Neural progenitor cell (in vitro differentiated cells): ENCODE measurements at regions not wholly inside any gene's neighbourhood (a gene's known extent, or its start where the extent isn't known, plus 50 kb on each side); places are given as distances from the start of the nearest gene placed in this dataset.

Experiments
- DNase-seq: peaks from one replicate; pipeline ENCODE4 v3.0.0-alpha.2; 2016; ENCODE audit warnings: low spot score
- H2AFZ ChIP-seq: fragments of 200-600 bp; sonication (generic); replicated peaks from 2 replicates; pipeline ENCODE4 v1.6.1; 2016; ENCODE audit warnings: antibody characterized with exemption
- H3F3A ChIP-seq: fragments of 200-600 bp; sonication (generic); 2 replicates; pipeline ENCODE4 v1.6.1; 2016; ENCODE audit warnings: antibody characterized with exemption, low read depth
- H3K27ac ChIP-seq: fragments of 200-600 bp; sonication (generic); 2 replicates; pipeline ENCODE4 v1.5.1; 2016; ENCODE audit warnings: mild to moderate bottlenecking
- H3K27me3 ChIP-seq: fragments of 200-600 bp; sonication (generic); 2 replicates; pipeline ENCODE4 v1.6.1; 2016; ENCODE audit warnings: mild to moderate bottlenecking, moderate library complexity
- H3K36me3 ChIP-seq: fragments of 200-600 bp; sonication (generic); 2 replicates; pipeline ENCODE4 v1.5.1; 2016
- H3K4me1 ChIP-seq: fragments of 200-600 bp; sonication (generic); 2 replicates; pipeline ENCODE4 v1.6.1; 2016; ENCODE audit warnings: mixed run types
- H3K4me2 ChIP-seq: fragments of 200-600 bp; sonication (generic); 2 replicates; pipeline ENCODE4 v1.6.1; 2016
- H3K4me3 ChIP-seq: fragments of 200-600 bp; sonication (generic); 2 replicates; pipeline ENCODE4 v1.5.1; 2016
- H3K79me2 ChIP-seq: fragments of 200-600 bp; sonication (generic); 2 replicates; pipeline ENCODE4 v1.6.1; 2016; ENCODE audit warnings: low read depth
- H3K9ac ChIP-seq: fragments of 200-600 bp; sonication (generic); 2 replicates; pipeline ENCODE4 v1.6.1; 2016
- H3K9me3 ChIP-seq: fragments of 200-600 bp; sonication (generic); 2 replicates; pipeline ENCODE4 v1.5.1; 2016; ENCODE audit warnings: low read depth
- H4K20me1 ChIP-seq: fragments of 200-600 bp; sonication (generic); 2 replicates; pipeline ENCODE4 v1.6.1; 2016; ENCODE audit warnings: low read depth
- H3K27ac Mint-ChIP-seq: 3 replicates; pipeline ENCODE4 v1.8.0; 2021; ENCODE audit warnings: mixed read lengths
- H3K27me3 Mint-ChIP-seq: 2 replicates; pipeline ENCODE4 v1.8.0; 2022; ENCODE audit warnings: low read depth, mild to moderate bottlenecking, inconsistent platforms, moderate library complexity, mixed read lengths; ENCODE audit not compliant: insufficient read depth
- H3K36me3 Mint-ChIP-seq: 3 replicates; pipeline ENCODE4 v1.8.0; 2021; ENCODE audit warnings: mixed read lengths
- H3K4me1 Mint-ChIP-seq: 3 replicates; pipeline ENCODE4 v1.8.0; 2021; ENCODE audit warnings: mixed read lengths
- H3K4me3 Mint-ChIP-seq: 3 replicates; pipeline ENCODE4 v1.8.0; 2021; ENCODE audit warnings: mild to moderate bottlenecking, moderate library complexity, mixed read lengths
- H3K9me3 Mint-ChIP-seq: 3 replicates; pipeline ENCODE4 v1.8.0; 2020; ENCODE audit warnings: mixed read lengths
- EZH2 ChIP-seq: fragments of 200-600 bp; sonication (generic); IDR thresholded peaks from 2 replicates; pipeline ENCODE4 v1.6.1; 2017; ENCODE audit warnings: antibody characterized with exemption, mild to moderate bottlenecking, moderate library complexity
- EZH2phosphoT487 ChIP-seq: fragments of 200-600 bp; sonication (generic); IDR thresholded peaks from 2 replicates; pipeline ENCODE4 v1.6.1; 2017; ENCODE audit warnings: antibody characterized with exemption
- TF ChIP-seq, protein P1 (sequence below): fragments of 200-600 bp; sonication (generic); IDR thresholded peaks from 2 replicates; pipeline ENCODE4 v1.5.1; 2017; ENCODE audit warnings: antibody characterized with exemption, mild to moderate bottlenecking

DNA sequence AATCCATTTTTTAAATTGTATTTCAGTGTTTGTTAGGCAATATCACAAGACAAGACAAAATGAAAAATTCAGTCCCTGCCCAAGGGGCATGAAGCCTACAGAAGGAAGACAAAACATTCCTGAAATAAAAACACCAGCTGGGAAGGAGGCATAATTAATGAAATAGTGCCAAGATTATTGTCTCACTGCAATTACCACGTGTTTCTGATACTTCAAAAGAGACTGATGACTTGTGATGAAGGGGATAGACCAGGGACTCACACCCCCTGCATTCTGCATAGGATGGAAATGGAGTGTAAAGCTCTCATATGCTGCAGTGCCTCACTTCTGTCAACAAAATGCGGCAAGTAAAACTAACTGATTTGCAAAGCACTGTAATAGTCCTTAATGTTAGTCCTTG, 178.1 kb downstream of the BARD1 start:
- H3K36me3 Mint-ChIP-seq: no peaks in the 10 kb centered on the region
- Histone ChIP-seq H3K27me3 (no peaks in the 10 kb centered on the region), H3K9ac (no peak overlapping the region), H4K20me1 (no peaks in the 10 kb centered on the region), H3K79me2 (no peaks in the 10 kb centered on the region), H2AFZ (no peak overlapping the region), H3K4me3 (no peak overlapping the region), H3K36me3 (no peaks in the 10 kb centered on the region), H3K27ac (no peak overlapping the region), H3K4me1 (peaks cover 9% of the 10 kb centered on the region), H3K4me2 (no peak overlapping the region), H3F3A (peaks cover 6% of the 10 kb centered on the region), H3K9me3 (no peaks in the 10 kb centered on the region)
- no peaks in the 10 kb centered on the region for H3K4me1 Mint-ChIP-seq
- H3K4me3 Mint-ChIP-seq: no peak overlapping the region
- H3K9me3 Mint-ChIP-seq: no peaks in the 10 kb centered on the region
- H3K27ac Mint-ChIP-seq: no peak overlapping the region
- H3K27me3 Mint-ChIP-seq: no peaks in the 10 kb centered on the region
- TF ChIP-seq EZH2phosphoT487: no peak
- no peak for TF ChIP-seq EZH2
- TF ChIP-seq, protein P1, sequence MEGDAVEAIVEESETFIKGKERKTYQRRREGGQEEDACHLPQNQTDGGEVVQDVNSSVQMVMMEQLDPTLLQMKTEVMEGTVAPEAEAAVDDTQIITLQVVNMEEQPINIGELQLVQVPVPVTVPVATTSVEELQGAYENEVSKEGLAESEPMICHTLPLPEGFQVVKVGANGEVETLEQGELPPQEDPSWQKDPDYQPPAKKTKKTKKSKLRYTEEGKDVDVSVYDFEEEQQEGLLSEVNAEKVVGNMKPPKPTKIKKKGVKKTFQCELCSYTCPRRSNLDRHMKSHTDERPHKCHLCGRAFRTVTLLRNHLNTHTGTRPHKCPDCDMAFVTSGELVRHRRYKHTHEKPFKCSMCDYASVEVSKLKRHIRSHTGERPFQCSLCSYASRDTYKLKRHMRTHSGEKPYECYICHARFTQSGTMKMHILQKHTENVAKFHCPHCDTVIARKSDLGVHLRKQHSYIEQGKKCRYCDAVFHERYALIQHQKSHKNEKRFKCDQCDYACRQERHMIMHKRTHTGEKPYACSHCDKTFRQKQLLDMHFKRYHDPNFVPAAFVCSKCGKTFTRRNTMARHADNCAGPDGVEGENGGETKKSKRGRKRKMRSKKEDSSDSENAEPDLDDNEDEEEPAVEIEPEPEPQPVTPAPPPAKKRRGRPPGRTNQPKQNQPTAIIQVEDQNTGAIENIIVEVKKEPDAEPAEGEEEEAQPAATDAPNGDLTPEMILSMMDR: no peak
- DNase-seq: no peak

DNA sequence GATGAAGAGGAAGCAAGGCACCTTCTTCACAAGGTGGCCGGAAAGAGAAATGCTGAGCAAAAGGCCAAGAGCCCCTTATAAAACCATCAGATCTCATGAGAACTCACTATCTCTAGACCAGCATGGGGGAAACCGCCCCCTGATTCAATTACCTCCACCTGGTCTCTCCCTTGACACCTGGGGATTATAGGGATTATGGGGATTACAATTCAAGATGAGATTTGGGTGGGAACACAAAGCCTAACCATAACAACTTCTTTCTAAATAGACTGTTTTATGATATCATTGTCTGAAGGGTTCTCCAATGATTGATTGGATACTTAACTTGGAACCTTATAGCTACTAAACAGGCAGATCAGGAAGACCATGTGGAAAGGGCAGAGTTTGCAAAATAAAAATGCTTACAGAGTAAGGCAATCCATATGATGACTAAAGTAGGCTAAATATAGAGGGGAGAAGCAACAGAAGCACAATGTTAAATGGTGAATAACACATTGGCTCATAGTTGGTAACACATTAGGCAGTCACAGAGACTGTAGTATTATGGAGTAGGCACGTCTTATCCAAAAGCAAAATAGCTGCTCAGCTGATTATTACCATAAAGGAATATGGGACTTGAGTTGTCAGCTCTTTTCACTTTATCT, 179.0 kb downstream of the BARD1 start:
- H2AFZ ChIP-seq: no peak overlapping the region
- H3K9ac ChIP-seq: no peak overlapping the region
- no peaks in the 10 kb centered on the region for H3K79me2 ChIP-seq
- peaks cover 7% of the 10 kb centered on the region for H3F3A ChIP-seq
- Mint-ChIP-seq H3K27ac (no peak overlapping the region), H3K27me3 (no peaks in the 10 kb centered on the region), H3K36me3 (no peaks in the 10 kb centered on the region), H3K9me3 (no peaks in the 10 kb centered on the region), H3K4me1 (no peaks in the 10 kb centered on the region), H3K4me3 (no peak overlapping the region)
- no peak for DNase-seq
- H4K20me1 ChIP-seq: no peaks in the 10 kb centered on the region
- H3K4me1 ChIP-seq: peaks cover 9% of the 10 kb centered on the region
- no peaks in the 10 kb centered on the region for H3K36me3 ChIP-seq
- no peak overlapping the region for H3K4me2 ChIP-seq
- H3K27ac ChIP-seq: no peak overlapping the region
- TF ChIP-seq, protein P1: no peak
- no peak for TF ChIP-seq EZH2phosphoT487
- no peak for TF ChIP-seq EZH2
- no peak overlapping the region for H3K4me3 ChIP-seq
- no peaks in the 10 kb centered on the region for H3K27me3 ChIP-seq
- no peaks in the 10 kb centered on the region for H3K9me3 ChIP-seq

DNA sequence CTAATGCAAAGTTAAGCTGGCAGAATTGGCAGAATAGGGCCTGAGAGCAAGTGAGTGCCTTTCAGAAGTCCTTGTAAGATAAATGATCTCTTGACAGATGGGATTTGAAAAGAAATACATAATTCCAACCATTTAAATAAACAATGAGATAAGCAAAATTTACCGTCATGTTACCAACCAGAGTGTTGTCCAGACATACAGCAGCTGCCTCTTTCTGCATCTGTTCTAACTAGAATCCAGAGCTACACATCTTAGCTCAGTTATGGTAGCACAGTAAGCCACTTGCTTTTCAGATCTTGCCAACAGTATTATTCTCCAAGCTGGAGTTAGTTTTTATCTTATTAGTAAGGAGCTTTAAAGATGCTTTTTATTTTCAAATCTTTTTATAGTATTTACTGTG, 179.6 kb downstream of the BARD1 start:
- Mint-ChIP-seq H3K36me3 (no peaks in the 10 kb centered on the region), H3K4me1 (no peaks in the 10 kb centered on the region)
- no peak overlapping the region for H3K9ac ChIP-seq

More for the DNA sequence above, 179.6 kb downstream of the BARD1 start:
- DNase-seq: no peak
- Histone ChIP-seq H3F3A (peaks cover 7% of the 10 kb centered on the region), H3K79me2 (no peaks in the 10 kb centered on the region), H4K20me1 (no peaks in the 10 kb centered on the region), H3K4me3 (no peak overlapping the region), H3K9me3 (no peaks in the 10 kb centered on the region), H3K27ac (no peak overlapping the region), H3K27me3 (no peaks in the 10 kb centered on the region), H3K4me2 (no peak overlapping the region), H3K4me1 (peaks cover 9% of the 10 kb centered on the region), H3K36me3 (no peaks in the 10 kb centered on the region), H2AFZ (no peak overlapping the region)
- TF ChIP-seq, protein P1: no peak
- TF ChIP-seq EZH2: no peak
- TF ChIP-seq EZH2phosphoT487: no peak
- no peaks in the 10 kb centered on the region for H3K9me3 Mint-ChIP-seq
- H3K27me3 Mint-ChIP-seq: no peaks in the 10 kb centered on the region
- no peak overlapping the region for H3K27ac Mint-ChIP-seq
- H3K4me3 Mint-ChIP-seq: no peak overlapping the region
